K562 (cell line): ENCODE measurements at regions not wholly inside any gene's neighbourhood (a gene's known extent, or its start where the extent isn't known, plus 50 kb on each side); places are given as distances from the start of the nearest gene placed in this dataset.

Source experiments
- ATAC-seq: fragments of 200-7000 bp; cut with Tn5 transposase; 3 replicates; pipeline ENCODE4 v1.9.1; 2020; ENCODE audit warnings: moderate library complexity
- BruUV-seq: library from RNA; stranded (reverse); fragments of 400-500 nt; replicated peaks from 2 replicates; lab custom pipeline; 2021; lab: Mats Ljungman, UMichigan
- CTCF ChIA-PET: fragments of 300-600 bp; formaldehyde crosslinking; extraction: SDS; loops from one replicate; lab custom pipeline; 2021; ENCODE audit warnings: low intra/inter-chr PET ratio; lab: Yijun Ruan, JAX
- POLR2A ChIA-PET: fragments of 300-600, 350-650 bp; sonication (Branson Sonifier 250); formaldehyde crosslinking; extraction: SDS; loops from one replicate; lab custom pipeline; 2021; ENCODE audit warnings: antibody characterized with exemption, inconsistent platforms; lab: Yijun Ruan, JAX
- DNase-seq, 4 experiments: peaks; one replicate each; pipeline versions ENCODE4 v3.0.0 to v3.0.0-alpha.2; 2011 to 2018; ENCODE audit warnings: low spot score in 3 of 4, mixed read lengths in 3 of 4; ENCODE audit errors: extremely low read depth in 1 of 4
- FAIRE-seq: peaks from 2 replicates; lab custom pipeline; 2011; peaks lifted over from hg19 to GRCh38; lab: Jason Lieb, UNC
- H2AFZ ChIP-seq: 2 replicates; pipeline ENCODE4 v1.6.0; 2011; ENCODE audit warnings: low read depth, low read length, control low read depth, inconsistent platforms
- H3K27ac ChIP-seq: fragments of 200-600 bp; 3 replicates; pipeline ENCODE4 v1.8.0; 2011; ENCODE audit warnings: low read depth, mild to moderate bottlenecking, control low read depth, inconsistent platforms, low read length, moderate library complexity, mixed read lengths; ENCODE audit errors: extremely low read depth
- H3K27me3 ChIP-seq, 2 experiments: fragments of 300-600 bp in 1 of 2; 2 replicates in 1 of 2; 3 replicates in 1 of 2; pipeline versions ENCODE4 v1.6.0 to v1.8.0; 2011; ENCODE audit warnings: inconsistent platforms in 2 of 2, low read length in 2 of 2, mild to moderate bottlenecking in 1 of 2, mixed read lengths in 1 of 2, moderate library complexity in 1 of 2; ENCODE audit not compliant: control insufficient read depth in 2 of 2, insufficient read depth in 2 of 2
- H3K36me3 ChIP-seq: fragments of 300-600 bp; 3 replicates; pipeline ENCODE4 v1.8.0; 2011; ENCODE audit warnings: mild to moderate bottlenecking, low read length, inconsistent platforms; ENCODE audit not compliant: control insufficient read depth, insufficient read depth
- H3K4me1 ChIP-seq, 2 experiments: fragments of 200-600 bp in 1 of 2; replicated peaks in 1 of 2; 2 replicates in 1 of 2; 3 replicates in 1 of 2; pipeline versions ENCODE4 v1.5.1 to v1.8.0; 2011; ENCODE audit warnings: inconsistent platforms in 2 of 2, low read length in 2 of 2, mild to moderate bottlenecking in 1 of 2, mixed read lengths in 1 of 2, moderate library complexity in 1 of 2; ENCODE audit not compliant: control insufficient read depth in 2 of 2, insufficient read depth in 2 of 2
- H3K4me2 ChIP-seq: 2 replicates; pipeline ENCODE4 v1.6.1; 2011; ENCODE audit warnings: low read length, control low read depth, inconsistent platforms, mixed read lengths; ENCODE audit not compliant: insufficient read depth
- H3K4me3 ChIP-seq: fragments of 200-600 bp; sonication (generic), shearing (Covaris generic); 2 replicates; pipeline ENCODE4 v1.5.1; 2016; ENCODE audit warnings: control low read depth, inconsistent platforms
- H3K79me2 ChIP-seq: fragments of 200-600 bp; 3 replicates; pipeline ENCODE4 v1.8.0; 2011; ENCODE audit warnings: low read length, inconsistent platforms; ENCODE audit not compliant: control insufficient read depth, insufficient read depth
- H3K9ac ChIP-seq, 2 experiments: 2 replicates each; pipeline versions ENCODE4 v1.6.0 to v1.6.1; 2011; ENCODE audit warnings: low read depth in 2 of 2, low read length in 2 of 2, control low read depth in 1 of 2, inconsistent platforms in 1 of 2, mild to moderate bottlenecking in 1 of 2, mixed read lengths in 1 of 2; ENCODE audit not compliant: insufficient read depth in 1 of 2
- H3K9me1 ChIP-seq: one replicate; pipeline ENCODE4 v1.6.0; 2011; ENCODE audit warnings: inconsistent platforms, mild to moderate bottlenecking, low read length, moderate library complexity; ENCODE audit not compliant: control insufficient read depth, insufficient read depth
- H3K9me3 ChIP-seq: replicated peaks from 2 replicates; pipeline ENCODE4 v1.5.1; 2011; ENCODE audit warnings: low read depth, low read length, inconsistent platforms; ENCODE audit not compliant: control insufficient read depth, insufficient read depth
- H4K20me1 ChIP-seq: replicated peaks from 2 replicates; pipeline ENCODE4 v1.6.1; 2011; ENCODE audit warnings: low read length, inconsistent platforms, mixed read lengths; ENCODE audit not compliant: control insufficient read depth, insufficient read depth
- BCOR ChIP-seq: fragments of 450-650 bp; IDR thresholded peaks from 2 replicates; pipeline ENCODE4 v1.6.1; 2016
- BRD9 ChIP-seq: fragments of 450-650 bp; IDR thresholded peaks from 2 replicates; pipeline ENCODE4 v1.6.1; 2018; ENCODE audit warnings: low read depth; ENCODE audit not compliant: partially characterized antibody
- NR2F6 ChIP-seq: fragments of 450-650 bp; formaldehyde crosslinking; IDR thresholded peaks from 2 replicates; pipeline ENCODE4 v1.4.0; 2020; ENCODE audit warnings: mild to moderate bottlenecking
- PHB2 ChIP-seq: fragments of 450-650 bp; IDR thresholded peaks from 2 replicates; pipeline ENCODE4 v1.6.1; 2017; ENCODE audit warnings: low read depth
- RAD21 ChIP-seq, 2 experiments: fragments of 250-450 bp in 1 of 2; fragments of 450-650 bp in 1 of 2; sonication (Bioruptor Pico) in 1 of 2; formaldehyde crosslinking in 1 of 2; IDR thresholded peaks in 1 of 2; conservative IDR thresholded peaks in 1 of 2; 2 replicates each; pipeline versions ENCODE4 v1.4.0 to v1.8.0; 2020 to 2022; ENCODE audit warnings: mild to moderate bottlenecking in 2 of 2, moderate library complexity in 1 of 2
- ZFP30 ChIP-seq: fragments of 250-450 bp; sonication (Bioruptor Pico); IDR thresholded peaks from 2 replicates; pipeline ENCODE4 v1.8.0; 2022; ENCODE audit warnings: moderate library complexity, mild to moderate bottlenecking, inconsistent platforms, borderline replicate concordance
- ZNF431 ChIP-seq: sonication (generic); formaldehyde crosslinking; IDR thresholded peaks from 2 replicates; pipeline ENCODE4 v1.8.0; 2022; ENCODE audit warnings: mild to moderate bottlenecking, missing genetic modification reagents
- WGBS: fragments of 100-300 bp; shearing (Covaris generic); methylation state at CpG from one replicate; pipeline ENCODE4 v1.1.6; 2016; ENCODE audit warnings: low coverage, mixed read lengths; ENCODE audit not compliant: insufficient coverage; ENCODE audit errors: missing lambda C conversion rate; 5-methylcytosine and 5-hydroxymethylcytosine counted together
- in situ Hi-C: fragments of 300-500 bp; cut with MboI; formaldehyde crosslinking; loops from 4 replicates; pipeline ENCODE4 v1.15.0; 2018; ENCODE audit warnings: inconsistent platforms, mixed read lengths
- intact Hi-C: fragments of 100-400 bp; cut with micrococcal nuclease; formaldehyde crosslinking; loops from 2 replicates; pipeline ENCODE4 v1.14.2; 2022
- TF ChIP-seq, protein P1 (sequence below): fragments of 450-650 bp; IDR thresholded peaks from 2 replicates; pipeline ENCODE4 v1.6.1; 2016; ENCODE audit warnings: mild to moderate bottlenecking
- TF ChIP-seq, protein P2 (sequence below), 3 experiments: IDR thresholded peaks in 2 of 3; conservative IDR thresholded peaks in 1 of 3; 2 replicates each; pipeline ENCODE4 v1.5.1; 2011 to 2012; ENCODE audit warnings: low read length in 3 of 3, mild to moderate bottlenecking in 3 of 3, control low read depth in 2 of 3, improper control_type of control experiment in 1 of 3, inconsistent platforms in 1 of 3, low read depth in 1 of 3, mixed read lengths in 1 of 3, moderate library complexity in 1 of 3; ENCODE audit not compliant: insufficient read depth in 2 of 3

DNA sequence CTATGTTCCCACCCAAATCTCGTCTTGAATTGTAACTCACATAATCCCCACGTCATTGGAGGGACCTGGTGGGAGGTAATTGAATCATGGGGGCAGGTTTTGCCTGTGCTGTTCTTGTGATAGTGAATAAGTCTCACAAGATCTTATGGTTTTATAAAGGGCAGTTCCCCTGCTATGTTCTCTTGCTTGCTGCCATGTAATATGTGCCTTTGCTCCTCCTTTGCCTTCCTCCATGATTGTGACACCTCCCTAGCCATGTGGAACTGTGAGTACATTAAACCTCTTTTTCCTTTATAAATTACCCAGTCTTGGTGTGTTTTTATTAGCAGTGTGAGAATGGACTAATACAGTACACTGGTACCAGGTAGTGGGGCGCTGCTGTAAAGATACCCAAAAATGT is 177.6 kb upstream of the SYT10 start:
- Histone ChIP-seq H3K36me3 (no peaks in the 10 kb centered on the region), H3K9ac (no peak overlapping the region), H3K27me3 (no peaks in the 10 kb centered on the region), H4K20me1 (no peaks in the 10 kb centered on the region), H2AFZ (no peak overlapping the region), H3K4me2 (no peak overlapping the region), H3K79me2 (no peaks in the 10 kb centered on the region), H3K4me3 (no peak overlapping the region), H3K4me1 (no peaks in the 10 kb centered on the region), H3K27ac (no peak overlapping the region), H3K9me1 (no peaks in the 10 kb centered on the region), H3K9me3 (peaks cover 10% of the 10 kb centered on the region)
- BruUV-seq, result no TSS peak
- no peak for TF ChIP-seq ZFP30 (CRISPR knock-in tag)
- TF ChIP-seq ZNF431, result peak; percentile 97
- TF ChIP-seq, protein P1, sequence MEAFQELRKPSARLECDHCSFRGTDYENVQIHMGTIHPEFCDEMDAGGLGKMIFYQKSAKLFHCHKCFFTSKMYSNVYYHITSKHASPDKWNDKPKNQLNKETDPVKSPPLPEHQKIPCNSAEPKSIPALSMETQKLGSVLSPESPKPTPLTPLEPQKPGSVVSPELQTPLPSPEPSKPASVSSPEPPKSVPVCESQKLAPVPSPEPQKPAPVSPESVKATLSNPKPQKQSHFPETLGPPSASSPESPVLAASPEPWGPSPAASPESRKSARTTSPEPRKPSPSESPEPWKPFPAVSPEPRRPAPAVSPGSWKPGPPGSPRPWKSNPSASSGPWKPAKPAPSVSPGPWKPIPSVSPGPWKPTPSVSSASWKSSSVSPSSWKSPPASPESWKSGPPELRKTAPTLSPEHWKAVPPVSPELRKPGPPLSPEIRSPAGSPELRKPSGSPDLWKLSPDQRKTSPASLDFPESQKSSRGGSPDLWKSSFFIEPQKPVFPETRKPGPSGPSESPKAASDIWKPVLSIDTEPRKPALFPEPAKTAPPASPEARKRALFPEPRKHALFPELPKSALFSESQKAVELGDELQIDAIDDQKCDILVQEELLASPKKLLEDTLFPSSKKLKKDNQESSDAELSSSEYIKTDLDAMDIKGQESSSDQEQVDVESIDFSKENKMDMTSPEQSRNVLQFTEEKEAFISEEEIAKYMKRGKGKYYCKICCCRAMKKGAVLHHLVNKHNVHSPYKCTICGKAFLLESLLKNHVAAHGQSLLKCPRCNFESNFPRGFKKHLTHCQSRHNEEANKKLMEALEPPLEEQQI, result 0 out of 2 replicates have a peak, but pooled peaks have one; percentile 29
- POLR2A ChIA-PET, result no interaction called here
- 60% methylated on average over 3 of the region's 3 CpGs for WGBS
- in situ Hi-C loops, result no loop called here
- no peak for FAIRE-seq
- CTCF ChIA-PET, result no interaction called here
- intact Hi-C loops, result no loop called here
- ATAC-seq, result no peak
- no peak for DNase-seq

DNA sequence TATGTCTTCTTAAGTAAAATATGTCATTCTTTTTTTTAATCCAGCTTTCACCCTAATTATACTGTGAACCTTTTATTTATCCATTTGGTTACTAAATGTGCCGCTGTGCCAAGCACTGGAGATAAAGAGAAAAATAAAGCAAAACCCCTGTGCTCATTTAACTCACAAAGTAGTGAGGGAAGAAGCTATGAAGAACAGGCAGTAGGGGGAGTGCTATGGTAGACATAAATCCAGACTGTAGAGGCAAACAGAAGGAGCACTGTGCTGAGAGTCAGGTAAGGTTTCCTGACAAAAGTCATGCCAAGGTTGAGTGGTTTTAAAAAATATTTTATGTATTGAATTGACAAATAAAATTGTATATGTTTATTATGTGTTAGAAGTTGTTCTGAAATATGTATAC is 188.5 kb upstream of the SYT10 start:
- FAIRE-seq, result no peak
- Histone ChIP-seq H3K27me3 (no peaks in the 10 kb centered on the region), H3K4me1 (no peaks in the 10 kb centered on the region), H3K9me1 (no peaks in the 10 kb centered on the region), H3K27ac (no peak overlapping the region), H3K79me2 (no peaks in the 10 kb centered on the region), H3K4me2 (no peak overlapping the region), H3K9me3 (no peaks in the 10 kb centered on the region), H3K36me3 (no peaks in the 10 kb centered on the region), H2AFZ (peak overlapping the region; percentile 37; the same call in 1 of the 2 replicates), H3K9ac (no peak overlapping the region), H3K4me3 (no peak overlapping the region), H4K20me1 (no peaks in the 10 kb centered on the region)
- WGBS, result 85% methylated on average over 1 of the region's 1 CpG
- peak; percentile 71 for ATAC-seq
- POLR2A ChIA-PET, result no interaction called here
- CTCF ChIA-PET, result no interaction called here
- in situ Hi-C loops, result no loop called here
- intact Hi-C loops, result no loop called here
- TF ChIP-seq BRD9 (no peak), RAD21 (CRISPR knock-in tag; conservative IDR thresholded peaks at IDR 0.05 in 1 of 2, IDR thresholded peaks at IDR 0.05 in 1 of 2) (peak in 1 of 2 experiments; percentile 45; a peak in 2 of 4 replicates), BCOR (0 out of 2 replicates have a peak, but pooled peaks have one; percentile 25), PHB2 (no peak), NR2F6 (CRISPR knock-in tag) (no peak)
- TF ChIP-seq, protein P2, sequence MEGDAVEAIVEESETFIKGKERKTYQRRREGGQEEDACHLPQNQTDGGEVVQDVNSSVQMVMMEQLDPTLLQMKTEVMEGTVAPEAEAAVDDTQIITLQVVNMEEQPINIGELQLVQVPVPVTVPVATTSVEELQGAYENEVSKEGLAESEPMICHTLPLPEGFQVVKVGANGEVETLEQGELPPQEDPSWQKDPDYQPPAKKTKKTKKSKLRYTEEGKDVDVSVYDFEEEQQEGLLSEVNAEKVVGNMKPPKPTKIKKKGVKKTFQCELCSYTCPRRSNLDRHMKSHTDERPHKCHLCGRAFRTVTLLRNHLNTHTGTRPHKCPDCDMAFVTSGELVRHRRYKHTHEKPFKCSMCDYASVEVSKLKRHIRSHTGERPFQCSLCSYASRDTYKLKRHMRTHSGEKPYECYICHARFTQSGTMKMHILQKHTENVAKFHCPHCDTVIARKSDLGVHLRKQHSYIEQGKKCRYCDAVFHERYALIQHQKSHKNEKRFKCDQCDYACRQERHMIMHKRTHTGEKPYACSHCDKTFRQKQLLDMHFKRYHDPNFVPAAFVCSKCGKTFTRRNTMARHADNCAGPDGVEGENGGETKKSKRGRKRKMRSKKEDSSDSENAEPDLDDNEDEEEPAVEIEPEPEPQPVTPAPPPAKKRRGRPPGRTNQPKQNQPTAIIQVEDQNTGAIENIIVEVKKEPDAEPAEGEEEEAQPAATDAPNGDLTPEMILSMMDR (IDR thresholded peaks at IDR 0.05 in 2 of 3, conservative IDR thresholded peaks at IDR 0.05 in 1 of 3; ENCODE audit: insufficient read depth in 2 of 3, low read depth in 1 of 3, low read length in 3 of 3), result 0 out of 6 replicates have a peak, but pooled peaks of 1 of the 3 experiments have one; percentile 16
- BruUV-seq, result no TSS peak
- peak in 1 of 4 experiments; percentile 13 for DNase-seq
